Neutrophil (primary cell): ENCODE measurements at regions not wholly inside any gene's neighbourhood (a gene's known extent, or its start where the extent isn't known, plus 50 kb on each side); places are given as distances from the start of the nearest gene placed in this dataset.

Source experiments
- H3K27ac ChIP-seq: fragments of 200-600 bp; sonication (generic); 2 replicates; pipeline ENCODE4 v1.5.1; 2016; ENCODE audit warnings: mild to moderate bottlenecking, moderate library complexity
- H3K27me3 ChIP-seq: fragments of 200-600 bp; sonication (generic); 2 replicates; pipeline ENCODE4 v1.6.0; 2016; ENCODE audit warnings: mild to moderate bottlenecking
- H3K36me3 ChIP-seq: fragments of 200-600 bp; sonication (generic); 2 replicates; pipeline ENCODE4 v1.5.1; 2017
- H3K4me1 ChIP-seq, 2 experiments: fragments of 200-600 bp in 1 of 2; sonication (generic) in 1 of 2; 1 replicate in 1 of 2; 2 replicates in 1 of 2; pipeline versions ENCODE4 v1.5.1 to v1.6.1; 2013 to 2016; ENCODE audit warnings: low read depth in 1 of 2, low read length in 1 of 2, mild to moderate bottlenecking in 1 of 2, moderate library complexity in 1 of 2; ENCODE audit not compliant: control insufficient read depth in 1 of 2, insufficient read depth in 1 of 2
- H3K4me3 ChIP-seq, 2 experiments: fragments of 200-600 bp in 1 of 2; sonication (generic) in 1 of 2; 1 replicate in 1 of 2; 2 replicates in 1 of 2; pipeline ENCODE4 v1.5.1; 2013 to 2016; ENCODE audit warnings: low read depth in 1 of 2, low read length in 1 of 2, mild to moderate bottlenecking in 1 of 2, moderate library complexity in 1 of 2
- H3K9me3 ChIP-seq: fragments of 200-600 bp; sonication (generic); 2 replicates; pipeline ENCODE4 v1.5.1; 2016
- TF ChIP-seq, protein P1 (sequence below): fragments of 200-600 bp; sonication (generic); IDR thresholded peaks from 2 replicates; pipeline ENCODE4 v1.5.1; 2016; ENCODE audit warnings: antibody characterized with exemption

DNA sequence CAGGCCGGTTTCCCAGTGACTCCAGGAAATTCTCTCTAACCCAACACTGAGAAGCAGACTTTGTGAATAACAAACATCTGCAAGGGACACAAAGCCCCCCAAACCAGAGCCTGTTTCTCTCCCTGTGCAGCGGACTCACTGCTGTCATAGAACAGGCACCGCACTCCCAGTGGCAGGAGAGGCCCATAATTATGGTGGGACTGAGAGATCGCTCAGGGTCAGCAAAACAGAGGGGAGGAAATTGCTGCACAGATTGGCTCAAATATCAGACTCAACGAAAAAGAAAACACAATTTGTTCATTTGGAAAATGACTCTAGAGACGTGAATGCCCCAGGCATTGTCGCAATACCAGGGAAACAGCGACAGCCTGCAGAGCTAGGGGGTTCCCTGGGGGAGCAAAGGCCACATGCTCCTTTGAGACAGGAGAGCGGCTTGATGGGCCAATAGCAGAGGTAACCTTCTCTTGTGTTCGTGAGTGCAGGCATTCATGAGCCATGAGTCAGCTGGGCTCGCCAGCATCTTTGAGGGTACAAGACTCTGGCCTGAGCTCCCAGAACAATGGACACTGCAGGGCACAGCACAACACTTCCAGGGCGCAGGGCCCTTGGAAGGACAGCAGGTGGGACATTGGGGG is 143.3 kb upstream of the KLHL29 start:
- Histone ChIP-seq H3K4me3 (no peak overlapping the region), H3K4me1 (no peaks in the 10 kb centered on the region), H3K9me3 (no peaks in the 10 kb centered on the region), H3K36me3 (no peaks in the 10 kb centered on the region), H3K27me3 (no peaks in the 10 kb centered on the region), H3K27ac (no peak overlapping the region)
- TF ChIP-seq, protein P1, sequence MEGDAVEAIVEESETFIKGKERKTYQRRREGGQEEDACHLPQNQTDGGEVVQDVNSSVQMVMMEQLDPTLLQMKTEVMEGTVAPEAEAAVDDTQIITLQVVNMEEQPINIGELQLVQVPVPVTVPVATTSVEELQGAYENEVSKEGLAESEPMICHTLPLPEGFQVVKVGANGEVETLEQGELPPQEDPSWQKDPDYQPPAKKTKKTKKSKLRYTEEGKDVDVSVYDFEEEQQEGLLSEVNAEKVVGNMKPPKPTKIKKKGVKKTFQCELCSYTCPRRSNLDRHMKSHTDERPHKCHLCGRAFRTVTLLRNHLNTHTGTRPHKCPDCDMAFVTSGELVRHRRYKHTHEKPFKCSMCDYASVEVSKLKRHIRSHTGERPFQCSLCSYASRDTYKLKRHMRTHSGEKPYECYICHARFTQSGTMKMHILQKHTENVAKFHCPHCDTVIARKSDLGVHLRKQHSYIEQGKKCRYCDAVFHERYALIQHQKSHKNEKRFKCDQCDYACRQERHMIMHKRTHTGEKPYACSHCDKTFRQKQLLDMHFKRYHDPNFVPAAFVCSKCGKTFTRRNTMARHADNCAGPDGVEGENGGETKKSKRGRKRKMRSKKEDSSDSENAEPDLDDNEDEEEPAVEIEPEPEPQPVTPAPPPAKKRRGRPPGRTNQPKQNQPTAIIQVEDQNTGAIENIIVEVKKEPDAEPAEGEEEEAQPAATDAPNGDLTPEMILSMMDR = no peak

DNA sequence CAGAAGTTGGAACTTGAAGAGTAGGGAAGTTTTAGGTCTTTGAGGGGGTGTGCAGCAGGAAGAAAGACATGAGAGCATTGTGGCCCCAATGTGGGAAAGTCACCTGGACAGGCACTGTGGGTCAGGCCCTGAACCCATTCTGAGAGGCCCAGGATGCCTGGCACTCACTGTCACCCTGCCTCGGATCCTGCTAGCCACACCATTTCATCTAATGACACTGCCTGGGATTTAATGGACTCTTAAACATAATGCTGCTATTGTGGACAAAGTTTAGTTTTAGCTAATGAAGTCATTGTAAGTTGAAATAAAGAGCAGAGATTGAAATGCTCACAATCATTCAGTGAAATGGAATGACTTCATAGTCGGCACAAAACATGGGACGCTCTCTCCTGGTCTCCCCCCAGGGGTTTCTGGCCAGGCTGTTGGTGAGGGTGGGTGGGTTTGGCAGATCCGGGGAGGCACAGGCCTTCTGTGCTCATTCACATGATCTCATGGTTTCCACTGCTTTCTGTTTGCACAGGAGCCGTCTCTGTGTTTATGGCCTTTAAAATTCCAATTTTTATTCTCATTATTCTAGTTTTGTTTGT is 141.8 kb upstream of the KLHL29 start:
- no peaks in the 10 kb centered on the region for H3K27me3 ChIP-seq

GRCh38 chr2:23244617-23245016 is 140.4 kb upstream of the KLHL29 start:
- H3K4me1 ChIP-seq = no peaks in the 10 kb centered on the region
- H3K9me3 ChIP-seq = no peaks in the 10 kb centered on the region
- H3K36me3 ChIP-seq = no peaks in the 10 kb centered on the region
- H3K27me3 ChIP-seq = no peaks in the 10 kb centered on the region
- TF ChIP-seq, protein P1 = no peak
- H3K4me3 ChIP-seq = no peak overlapping the region
- no peak overlapping the region for H3K27ac ChIP-seq

More for the DNA sequence above, 141.8 kb upstream of the KLHL29 start:
- Histone ChIP-seq H3K9me3 (no peaks in the 10 kb centered on the region), H3K27ac (no peak overlapping the region), H3K4me3 (no peak overlapping the region), H3K4me1 (no peaks in the 10 kb centered on the region), H3K36me3 (no peaks in the 10 kb centered on the region)
- TF ChIP-seq, protein P1 = no peak

GRCh38 chr2:23246992-23247683 is 137.8 kb upstream of the KLHL29 start:
- no peaks in the 10 kb centered on the region for H3K9me3 ChIP-seq
- no peaks in the 10 kb centered on the region for H3K4me1 ChIP-seq
- H3K4me3 ChIP-seq = no peak overlapping the region
- no peak overlapping the region for H3K27ac ChIP-seq
- TF ChIP-seq, protein P1 = no peak
- H3K36me3 ChIP-seq = no peaks in the 10 kb centered on the region
- H3K27me3 ChIP-seq = no peaks in the 10 kb centered on the region

GRCh38 chr2:23248667-23249066 is 136.3 kb upstream of the KLHL29 start:
- H3K36me3 ChIP-seq = no peaks in the 10 kb centered on the region
- H3K27ac ChIP-seq = no peak overlapping the region
- no peaks in the 10 kb centered on the region for H3K9me3 ChIP-seq
- no peaks in the 10 kb centered on the region for H3K4me1 ChIP-seq
- H3K27me3 ChIP-seq = no peaks in the 10 kb centered on the region
- H3K4me3 ChIP-seq = no peak overlapping the region
- TF ChIP-seq, protein P1 = no peak
